HG03066 (cell line): ENCODE measurements at regions not wholly inside any gene's neighbourhood (a gene's known extent, or its start where the extent isn't known, plus 50 kb on each side); places are given as distances from the start of the nearest gene placed in this dataset.
A peak's percentile ranks its signal among the peaks of the same experiment; 100 is the strongest.

Experiments
- ATAC-seq: cut with Tn5 transposase; IDR thresholded peaks from one replicate; pipeline ENCODE4 v1.9.1; 2021; ENCODE audit warnings: low read depth; ENCODE audit not compliant: unreplicated experiment

GRCh38 chr22:22410121-22410520, 98.4 kb downstream of the ZNF280B start:
- no peak for ATAC-seq

GRCh38 chr22:22410677-22411076, 97.9 kb downstream of the ZNF280B start:
- no peak for ATAC-seq

GRCh38 chr22:22414266-22414665, 94.3 kb downstream of the ZNF280B start:
- ATAC-seq: no peak

DNA sequence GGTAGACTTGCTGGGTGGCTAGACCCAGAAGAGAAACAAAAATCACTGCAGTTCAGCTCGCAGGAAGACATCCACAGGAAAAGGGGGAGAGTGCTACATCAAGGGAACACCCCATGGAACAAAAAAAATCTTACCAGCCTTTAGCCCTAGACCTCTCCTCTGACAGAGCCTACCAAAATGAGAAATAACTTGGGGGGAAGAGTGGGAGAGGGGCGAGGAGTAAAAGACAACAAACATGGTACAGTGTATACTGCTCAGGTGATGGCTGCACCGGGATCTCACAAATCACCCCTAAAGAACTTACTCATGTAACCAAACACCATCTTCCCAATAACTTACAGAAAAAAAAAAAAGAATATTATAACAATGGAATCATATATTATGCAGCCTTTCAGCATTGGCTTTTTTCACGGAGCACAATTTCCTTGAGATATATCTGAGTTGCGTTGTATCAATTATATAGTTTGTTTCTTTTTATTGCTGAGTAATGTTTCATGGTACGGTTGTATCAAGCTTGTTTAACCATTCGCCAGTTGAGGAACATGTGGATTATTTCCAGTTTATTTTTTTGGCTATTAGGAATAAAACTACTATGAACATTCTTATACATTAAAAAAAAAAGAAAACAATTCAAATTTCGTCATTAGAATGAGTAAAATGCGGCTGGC, 90.9 kb downstream of the ZNF280B start:
- no peak for ATAC-seq

- no peak for ATAC-seq
Measured at GRCh38 chr22:22418163-22418549, 90.4 kb downstream of the ZNF280B start.

- ATAC-seq: no peak
Measured at GRCh38 chr22:22418957-22419356, 89.6 kb downstream of the ZNF280B start.

DNA sequence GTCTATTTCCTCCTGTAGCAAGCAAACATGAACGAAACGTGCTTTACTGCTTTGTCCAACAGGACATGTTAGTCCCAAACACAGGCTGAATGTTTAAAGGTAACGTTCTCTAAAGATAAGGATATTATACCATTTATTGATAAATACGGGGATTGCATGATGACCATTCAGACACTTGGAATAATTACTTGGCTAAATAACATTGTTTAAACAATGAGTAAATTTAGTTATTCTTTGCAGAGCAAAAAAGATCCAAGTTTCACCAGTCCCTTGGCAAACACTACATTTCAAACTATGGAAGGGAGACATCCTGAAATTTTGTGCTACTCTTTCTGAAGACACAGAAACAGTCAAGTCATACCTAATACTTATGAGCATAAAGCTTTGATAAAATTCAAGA, 88.0 kb downstream of the ZNF280B start:
- ATAC-seq: no peak

GRCh38 chr22:22421392-22421791, 87.2 kb downstream of the ZNF280B start:
- no peak for ATAC-seq

- ATAC-seq: peak; percentile 95
Measured at GRCh38 chr22:22422629-22423112, 85.9 kb downstream of the ZNF280B start.

GRCh38 chr22:22423681-22424080, 84.9 kb downstream of the ZNF280B start:
- no peak for ATAC-seq

DNA sequence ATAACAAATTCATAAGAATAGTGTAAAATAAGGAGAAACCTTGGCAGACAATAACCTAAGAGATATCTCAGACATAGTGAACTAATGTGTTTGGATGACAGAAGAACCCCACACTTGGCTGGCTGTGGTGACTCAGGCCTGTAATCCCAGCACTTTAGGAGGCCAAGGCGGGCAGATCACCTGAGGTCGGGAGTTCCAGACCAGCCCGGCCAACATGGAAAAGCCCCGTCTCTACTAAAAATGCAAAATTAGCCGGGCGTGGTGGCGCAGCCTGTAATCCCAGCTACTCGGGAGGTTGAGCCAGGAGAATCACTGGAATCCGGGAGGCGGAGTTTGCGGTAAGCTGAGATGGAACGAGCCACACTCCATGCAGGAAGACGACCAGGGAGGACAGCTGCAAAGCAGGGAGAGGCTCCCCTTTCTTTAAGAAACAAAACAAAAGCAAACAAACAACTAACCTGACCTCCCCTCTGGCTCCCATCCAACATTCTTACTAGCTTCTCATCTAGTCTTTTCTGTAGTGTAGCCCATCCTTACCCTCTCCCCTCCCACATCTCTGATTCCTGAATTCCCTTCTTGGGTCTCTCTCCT, 84.2 kb downstream of the ZNF280B start:
- ATAC-seq: no peak

DNA sequence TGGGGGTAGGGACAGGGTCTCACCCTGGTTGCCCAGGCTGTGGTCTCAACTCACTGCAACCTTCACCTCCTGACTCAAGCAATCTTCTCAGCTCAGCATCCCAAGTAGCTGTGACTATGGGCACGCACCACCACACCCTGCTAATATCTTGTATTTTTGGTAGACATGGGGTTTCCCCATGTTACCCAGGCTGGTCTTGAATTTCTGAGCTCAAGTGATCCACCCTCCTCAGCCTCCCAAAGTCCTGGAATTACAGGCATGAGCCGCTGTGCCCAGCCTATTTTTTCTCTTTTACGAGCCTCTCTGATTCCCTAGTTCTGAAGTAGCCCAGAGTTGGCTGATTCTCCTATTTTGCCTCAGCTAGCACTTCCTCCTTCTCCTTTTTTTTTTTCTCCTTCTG, 83.6 kb downstream of the ZNF280B start:
- no peak for ATAC-seq

- no peak for ATAC-seq
Measured at GRCh38 chr22:22425356-22425755, 83.2 kb downstream of the ZNF280B start.

- no peak for ATAC-seq
Measured at GRCh38 chr22:22425783-22426624, 82.5 kb downstream of the ZNF280B start.

GRCh38 chr22:22427542-22428065, 80.9 kb downstream of the ZNF280B start:
- ATAC-seq: no peak

GRCh38 chr22:22428222-22429098, 80.1 kb downstream of the ZNF280B start:
- ATAC-seq: no peak

GRCh38 chr22:22429369-22430108, 79.0 kb downstream of the ZNF280B start:
- no peak for ATAC-seq

DNA sequence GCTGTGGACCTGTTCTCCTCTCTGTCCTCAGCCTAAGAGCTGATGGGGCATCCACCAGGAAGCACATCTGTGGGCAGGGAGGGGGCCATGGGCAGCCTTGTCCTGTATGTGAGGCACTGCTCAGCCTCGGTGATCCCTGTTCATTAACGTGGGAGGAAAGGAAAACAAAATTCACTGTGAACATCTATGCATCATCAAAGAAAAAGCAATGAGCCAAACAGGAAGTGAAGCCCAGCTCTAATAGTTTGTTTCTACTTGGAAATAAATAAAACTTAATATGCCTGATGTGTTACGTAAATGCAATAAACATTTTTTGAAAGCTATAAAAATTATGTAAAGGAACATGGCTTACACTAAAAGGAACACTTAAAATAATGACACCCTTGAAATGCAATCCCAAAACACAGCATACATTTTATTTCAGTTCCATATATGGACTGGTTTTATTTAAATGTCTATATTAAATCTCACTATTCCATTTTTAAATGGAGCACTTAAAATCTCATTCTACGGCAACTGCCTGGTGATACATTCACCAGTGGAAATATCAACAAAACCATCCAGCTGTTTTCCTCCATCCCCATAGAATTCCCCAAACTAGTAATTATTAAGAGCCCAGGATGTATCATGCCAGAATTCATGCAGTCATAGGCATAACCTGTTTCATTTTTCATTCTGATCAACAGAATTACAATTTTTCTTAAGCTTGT, 78.3 kb downstream of the ZNF280B start:
- ATAC-seq: no peak
